ENCODE measurements at regions not wholly inside any gene's neighbourhood (a gene's known extent, or its start where the extent isn't known, plus 50 kb on each side); places are given as distances from the start of the nearest gene placed in this dataset.
"Not testable (repeated sequence)": the region's sequence is repeated elsewhere in the genome, so short reads cannot be mapped to it uniquely, and the experiment has no call there.

DNA sequence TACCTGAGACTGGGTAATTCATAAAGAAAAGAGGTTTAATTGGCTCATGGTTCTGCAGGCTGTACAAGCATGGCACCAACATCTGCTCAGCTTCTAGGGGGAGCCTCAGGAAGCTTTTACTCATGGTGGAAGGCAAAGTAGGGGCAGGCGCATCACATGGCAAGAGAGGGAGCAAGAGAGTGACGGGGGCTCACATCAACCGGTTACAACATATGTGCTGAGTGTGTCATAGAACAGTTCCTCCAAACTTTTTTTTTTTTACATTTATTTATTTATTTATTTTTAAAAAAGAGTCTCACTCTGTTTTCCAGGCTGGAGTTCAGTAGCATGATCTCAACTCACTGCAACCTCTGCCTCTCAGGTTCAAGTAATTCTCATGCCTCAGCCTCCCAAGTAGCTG lies 143.8 kb downstream of the SMIM20 start:
- TF ChIP-seq, protein P1, sequence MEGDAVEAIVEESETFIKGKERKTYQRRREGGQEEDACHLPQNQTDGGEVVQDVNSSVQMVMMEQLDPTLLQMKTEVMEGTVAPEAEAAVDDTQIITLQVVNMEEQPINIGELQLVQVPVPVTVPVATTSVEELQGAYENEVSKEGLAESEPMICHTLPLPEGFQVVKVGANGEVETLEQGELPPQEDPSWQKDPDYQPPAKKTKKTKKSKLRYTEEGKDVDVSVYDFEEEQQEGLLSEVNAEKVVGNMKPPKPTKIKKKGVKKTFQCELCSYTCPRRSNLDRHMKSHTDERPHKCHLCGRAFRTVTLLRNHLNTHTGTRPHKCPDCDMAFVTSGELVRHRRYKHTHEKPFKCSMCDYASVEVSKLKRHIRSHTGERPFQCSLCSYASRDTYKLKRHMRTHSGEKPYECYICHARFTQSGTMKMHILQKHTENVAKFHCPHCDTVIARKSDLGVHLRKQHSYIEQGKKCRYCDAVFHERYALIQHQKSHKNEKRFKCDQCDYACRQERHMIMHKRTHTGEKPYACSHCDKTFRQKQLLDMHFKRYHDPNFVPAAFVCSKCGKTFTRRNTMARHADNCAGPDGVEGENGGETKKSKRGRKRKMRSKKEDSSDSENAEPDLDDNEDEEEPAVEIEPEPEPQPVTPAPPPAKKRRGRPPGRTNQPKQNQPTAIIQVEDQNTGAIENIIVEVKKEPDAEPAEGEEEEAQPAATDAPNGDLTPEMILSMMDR (IDR thresholded peaks at IDR 0.05): not testable (repeated sequence)
- TF ChIP-seq POLR2A (IDR thresholded peaks at IDR 0.05): not testable (repeated sequence)

Data from heart left ventricle (tissue), 13 donors.